Type B pancreatic cell (in vitro differentiated cells): ENCODE measurements at regions not wholly inside any gene's neighbourhood (a gene's known extent, or its start where the extent isn't known, plus 50 kb on each side); places are given as distances from the start of the nearest gene placed in this dataset.

Source experiments
- DNase-seq: peaks from one replicate; pipeline ENCODE4 v3.0.0; 2021; ENCODE audit warnings: mixed read lengths; ENCODE audit not compliant: unreplicated experiment; ENCODE audit errors: extremely low spot score
- H3K27ac Mint-ChIP-seq: 2 replicates; pipeline ENCODE4 v1.8.0; 2021; ENCODE audit warnings: mild to moderate bottlenecking, mixed read lengths
- H3K27me3 Mint-ChIP-seq: 2 replicates; pipeline ENCODE4 v1.8.0; 2021; ENCODE audit warnings: mixed read lengths
- H3K36me3 Mint-ChIP-seq: 2 replicates; pipeline ENCODE4 v1.8.0; 2021; ENCODE audit warnings: mixed read lengths
- H3K4me1 Mint-ChIP-seq: one replicate; pipeline ENCODE4 v1.8.0; 2021; ENCODE audit warnings: mixed read lengths; ENCODE audit not compliant: unreplicated experiment
- H3K4me3 Mint-ChIP-seq: 2 replicates; pipeline ENCODE4 v1.8.0; 2021; ENCODE audit warnings: mild to moderate bottlenecking, mixed read lengths
- H3K9me3 Mint-ChIP-seq: 2 replicates; pipeline ENCODE4 v1.8.0; 2021; ENCODE audit warnings: mixed read lengths
- CTCF ChIP-seq: fragments of 200-600 bp; sonication (generic); conservative IDR thresholded peaks from 2 replicates; pipeline ENCODE4 v1.5.0; 2021; ENCODE audit warnings: antibody characterized with exemption, mild to moderate bottlenecking

GRCh38 chr15:95280711-95281110 lies 1049.3 kb downstream of the MCTP2 start:
- H3K4me3 Mint-ChIP-seq = no peak overlapping the region
- H3K9me3 Mint-ChIP-seq = no peaks in the 10 kb centered on the region
- H3K4me1 Mint-ChIP-seq = peaks cover 19% of the 10 kb centered on the region
- no peaks in the 10 kb centered on the region for H3K36me3 Mint-ChIP-seq
- no peaks in the 10 kb centered on the region for H3K27me3 Mint-ChIP-seq
- DNase-seq = no peak
- no peak overlapping the region for H3K27ac Mint-ChIP-seq
- TF ChIP-seq CTCF = no peak

- DNase-seq = no peak
- Mint-ChIP-seq H3K27ac (no peak overlapping the region), H3K4me1 (peaks cover 24% of the 10 kb centered on the region), H3K36me3 (no peaks in the 10 kb centered on the region), H3K4me3 (no peak overlapping the region), H3K9me3 (no peaks in the 10 kb centered on the region), H3K27me3 (no peaks in the 10 kb centered on the region)
- TF ChIP-seq CTCF = no peak
These were observed 1049.0 kb upstream of the NR2F2 start for GRCh38 chr15:95281470-95281869.

GRCh38 chr15:95284492-95284891 lies 1046.0 kb upstream of the NR2F2 start:
- H3K27ac Mint-ChIP-seq = no peak overlapping the region
- H3K4me1 Mint-ChIP-seq = peaks cover 39% of the 10 kb centered on the region
- H3K27me3 Mint-ChIP-seq = peaks cover 3% of the 10 kb centered on the region
- H3K36me3 Mint-ChIP-seq = no peaks in the 10 kb centered on the region
- TF ChIP-seq CTCF = no peak
- H3K9me3 Mint-ChIP-seq = no peaks in the 10 kb centered on the region
- H3K4me3 Mint-ChIP-seq = peak overlapping the region; percentile 4
- DNase-seq = no peak

GRCh38 chr15:95284933-95285421 lies 1045.5 kb upstream of the NR2F2 start:
- peak overlapping the region; percentile 2 for H3K27ac Mint-ChIP-seq
- peak overlapping the region; percentile 4 for H3K4me3 Mint-ChIP-seq
- no peaks in the 10 kb centered on the region for H3K9me3 Mint-ChIP-seq
- H3K4me1 Mint-ChIP-seq = peaks cover 44% of the 10 kb centered on the region
- H3K27me3 Mint-ChIP-seq = peaks cover 3% of the 10 kb centered on the region
- H3K36me3 Mint-ChIP-seq = no peaks in the 10 kb centered on the region
- no peak for DNase-seq
- TF ChIP-seq CTCF = peak; percentile 65

- Mint-ChIP-seq H3K4me1 (peaks cover 50% of the 10 kb centered on the region), H3K27me3 (peaks cover 3% of the 10 kb centered on the region), H3K27ac (no peak overlapping the region), H3K4me3 (no peak overlapping the region), H3K9me3 (no peaks in the 10 kb centered on the region), H3K36me3 (no peaks in the 10 kb centered on the region)
- no peak for TF ChIP-seq CTCF
- no peak for DNase-seq
These were observed 1044.1 kb upstream of the NR2F2 start for GRCh38 chr15:95286352-95286880.

GRCh38 chr15:95287720-95288103 lies 1042.8 kb upstream of the NR2F2 start:
- H3K27ac Mint-ChIP-seq = no peak overlapping the region
- H3K27me3 Mint-ChIP-seq = peaks cover 3% of the 10 kb centered on the region
- H3K4me1 Mint-ChIP-seq = peaks cover 50% of the 10 kb centered on the region
- no peak for DNase-seq
- H3K4me3 Mint-ChIP-seq = no peak overlapping the region
- no peaks in the 10 kb centered on the region for H3K36me3 Mint-ChIP-seq
- TF ChIP-seq CTCF = no peak
- no peaks in the 10 kb centered on the region for H3K9me3 Mint-ChIP-seq
